ENCODE measurements at regions not wholly inside any gene's neighbourhood (a gene's known extent, or its start where the extent isn't known, plus 50 kb on each side); places are given as distances from the start of the nearest gene placed in this dataset.
"Not testable (repeated sequence)": the region's sequence is repeated elsewhere in the genome, so short reads cannot be mapped to it uniquely, and the experiment has no call there.

GRCh38 chr14:43356979-43357545 lies 1150.0 kb downstream of the FSCB start:
- no peak overlapping the region for H3K4me3 ChIP-seq (ENCODE audit: low read depth, poor library complexity, severe bottlenecking)
- intact Hi-C loops (cut with DNase I; ENCODE audit: low total_unique reads), result no loop called here
- DNase-seq (ENCODE audit: low spot score in 2 of 2), result no peak
- TF ChIP-seq POLR2A (IDR thresholded peaks at IDR 0.05), result no peak
- no peak for TF ChIP-seq CTCF (IDR thresholded peaks at IDR 0.05)

- TF ChIP-seq CTCF (IDR thresholded peaks at IDR 0.05) (no peak), POLR2A (IDR thresholded peaks at IDR 0.05) (no peak)
- H3K4me3 ChIP-seq (ENCODE audit: low read depth, poor library complexity, severe bottlenecking), result no peak overlapping the region
- DNase-seq (ENCODE audit: low spot score in 2 of 2), result no peak
- intact Hi-C loops (cut with DNase I; ENCODE audit: low total_unique reads), result no loop called here
- 47 to 48% methylated on average over 1 of the region's 1 CpG for WGBS, 2 donors
These were observed 1150.7 kb downstream of the FSCB start for GRCh38 chr14:43356382-43356781.

- intact Hi-C loops (cut with DNase I; ENCODE audit: low total_unique reads), result no loop called here
- WGBS, 2 donors, result 93 to 94% methylated on average over 3 of the region's 3 CpGs
- TF ChIP-seq POLR2A (IDR thresholded peaks at IDR 0.05), result no peak
- TF ChIP-seq CTCF (IDR thresholded peaks at IDR 0.05), result no peak
- H3K4me3 ChIP-seq (ENCODE audit: low read depth, poor library complexity, severe bottlenecking), result no peak overlapping the region
- DNase-seq (ENCODE audit: low spot score in 2 of 2), result peak in 1 of 2 donors; percentile 61
These were observed 1165.2 kb downstream of the FSCB start for GRCh38 chr14:43341921-43342320.

GRCh38 chr14:43338713-43339112 lies 1168.4 kb downstream of the FSCB start:
- H3K4me3 ChIP-seq (ENCODE audit: low read depth, poor library complexity, severe bottlenecking), result no peak overlapping the region
- no peak for DNase-seq (ENCODE audit: low spot score in 2 of 2)
- intact Hi-C loops (cut with DNase I; ENCODE audit: low total_unique reads), result no loop called here

DNA sequence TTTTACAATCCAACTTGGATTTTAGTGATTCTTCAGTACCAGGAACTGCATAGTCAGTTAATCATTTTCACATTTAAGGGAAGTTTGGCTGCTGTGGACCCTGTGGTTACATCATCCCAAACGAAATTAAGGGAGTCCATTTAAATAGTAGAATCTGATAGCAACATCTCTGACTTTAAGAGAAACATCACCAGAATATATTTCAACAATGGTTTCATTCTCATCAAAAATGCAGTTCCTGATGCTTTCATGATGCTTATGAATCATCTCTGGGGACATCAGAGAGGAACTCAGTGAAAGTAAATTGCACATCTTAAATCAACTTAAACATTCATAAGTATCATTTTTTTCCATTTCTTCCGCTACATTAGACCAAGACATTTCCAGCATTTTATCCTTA lies 1170.7 kb downstream of the FSCB start:
- 48 to 54% methylated on average over 2 of the region's 2 CpGs for WGBS, 2 donors
- TF ChIP-seq CTCF (IDR thresholded peaks at IDR 0.05) (no peak), POLR2A (IDR thresholded peaks at IDR 0.05) (no peak)
- intact Hi-C loops (cut with DNase I; ENCODE audit: low total_unique reads), result no loop called here
- no peak overlapping the region for H3K4me3 ChIP-seq (ENCODE audit: low read depth, poor library complexity, severe bottlenecking)
- DNase-seq (ENCODE audit: low spot score in 2 of 2), result no peak

More at GRCh38 chr14:43338713-43339112, 1168.4 kb downstream of the FSCB start:
- TF ChIP-seq POLR2A (IDR thresholded peaks at IDR 0.05) (no peak), CTCF (IDR thresholded peaks at IDR 0.05) (no peak)
- WGBS, 2 donors, result 49 to 60% methylated on average over 1 of the region's 1 CpG

DNA sequence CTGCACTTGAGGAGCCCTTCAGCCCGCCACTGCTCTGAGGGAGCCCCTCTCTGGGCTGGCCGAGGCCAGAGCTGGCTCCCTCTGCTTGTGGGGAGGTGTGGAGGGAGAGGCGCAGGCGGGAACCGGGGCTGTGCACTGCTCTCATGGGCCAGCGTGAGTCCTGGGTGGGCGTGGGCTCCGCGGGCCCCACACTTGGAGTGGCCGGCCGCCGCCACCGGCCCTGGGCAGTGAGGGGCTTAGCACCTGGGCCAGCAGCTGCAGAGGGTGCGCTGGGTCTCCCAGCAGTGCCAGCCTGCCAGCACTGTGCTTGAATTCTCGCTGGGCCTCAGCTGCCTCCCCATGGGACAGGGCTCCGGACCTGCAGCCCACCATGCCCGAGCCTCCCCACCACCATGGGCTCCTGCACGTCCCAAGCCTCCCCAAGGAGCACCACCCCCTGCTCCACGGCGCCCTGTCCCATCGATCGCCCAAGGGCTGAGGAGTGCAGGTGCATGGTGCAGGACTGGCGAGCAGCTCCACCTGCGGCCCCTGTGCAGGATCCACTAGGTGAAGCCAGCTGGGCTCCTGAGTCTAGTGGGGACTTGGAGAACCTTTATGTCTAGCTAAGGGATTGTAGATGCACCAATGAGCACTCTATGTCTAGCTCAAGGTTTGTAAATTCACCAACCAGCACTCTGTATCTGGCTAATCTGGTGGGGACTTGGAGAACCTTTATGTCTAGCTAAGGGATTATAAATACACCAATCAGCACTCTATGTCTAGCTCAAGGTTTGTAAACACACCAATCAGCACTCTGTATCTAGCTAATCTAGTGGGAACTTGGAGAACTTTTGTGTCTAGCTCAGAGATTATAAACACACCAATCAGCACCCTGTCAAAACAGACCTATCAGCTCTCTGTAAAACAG lies 1180.3 kb downstream of the FSCB start:
- intact Hi-C loops (cut with DNase I; ENCODE audit: low total_unique reads); H3K4me3 ChIP-seq (ENCODE audit: low read depth, poor library complexity, severe bottlenecking): not testable (repeated sequence)
- 86 to 93% methylated on average over 8 to 12 of the region's 24 CpGs for WGBS, 2 donors
- peak in 1 of 2 donors; percentile 58 for DNase-seq (ENCODE audit: low spot score in 2 of 2)

Data from lower leg skin (tissue), 4 donors.